GM12878 (cell line): ENCODE measurements at regions not wholly inside any gene's neighbourhood (a gene's known extent, or its start where the extent isn't known, plus 50 kb on each side); places are given as distances from the start of the nearest gene placed in this dataset.

Experiments
- ATAC-seq: fragments of 200-7000 bp; cut with Tn5 transposase; 3 replicates; pipeline ENCODE4 v1.9.1; 2020; ENCODE audit warnings: mild to moderate bottlenecking, moderate library complexity
- BruUV-seq: library from RNA; stranded (reverse); fragments of 400-500 nt; replicated peaks from 2 replicates; lab custom pipeline; 2021; lab: Mats Ljungman, UMichigan
- CTCF ChIA-PET: fragments of 300-600 bp; sonication (Branson Sonifier 250); formaldehyde crosslinking; extraction: SDS; loops from one replicate; lab custom pipeline; 2021; ENCODE audit warnings: inconsistent platforms; lab: Yijun Ruan, JAX
- POLR2A ChIA-PET: fragments of 350-600 bp; formaldehyde crosslinking; extraction: SDS; loops from one replicate; lab custom pipeline; 2021; ENCODE audit warnings: inconsistent platforms; lab: Charles Lee
- RAD21 ChIA-PET: fragments of 300-600 bp; sonication (Branson Sonifier 250); formaldehyde crosslinking; loops from one replicate; lab custom pipeline; 2023; ENCODE audit warnings: antibody characterized with exemption; ENCODE audit not compliant: unreplicated experiment; lab: Charles Lee
- SMC1A ChIA-PET: fragments of 300-600 bp; sonication (Branson Sonifier 250); formaldehyde crosslinking; loops from one replicate; lab custom pipeline; 2023; ENCODE audit not compliant: unreplicated experiment, uncharacterized antibody; lab: Charles Lee
- DNase-seq: peaks from one replicate; pipeline ENCODE4 v3.0.0-alpha.2; 2011; ENCODE audit warnings: low read depth, low spot score
- FAIRE-seq: peaks from 3 replicates; lab custom pipeline; 2011; peaks lifted over from hg19 to GRCh38; lab: Jason Lieb, UNC
- H2AFZ ChIP-seq: 2 replicates; pipeline ENCODE4 v1.6.0; 2011; ENCODE audit warnings: low read depth, low read length, control low read depth; ENCODE audit not compliant: control insufficient read depth
- H3K27ac ChIP-seq: 2 replicates; pipeline ENCODE4 v1.5.1; 2011; ENCODE audit warnings: control low read depth; ENCODE audit not compliant: control insufficient read depth, insufficient read depth
- H3K27me3 ChIP-seq, 2 experiments: replicated peaks in 1 of 2; 2 replicates each; pipeline versions ENCODE4 v1.6.0 to v1.6.1; 2011; ENCODE audit warnings: low read length in 1 of 2; ENCODE audit not compliant: control insufficient read depth in 2 of 2, insufficient read depth in 2 of 2
- H3K36me3 ChIP-seq, 2 experiments: 2 replicates each; pipeline ENCODE4 v1.5.1; 2011; ENCODE audit warnings: low read length in 1 of 2; ENCODE audit not compliant: control insufficient read depth in 2 of 2, insufficient read depth in 2 of 2
- H3K4me1 ChIP-seq: 2 replicates; pipeline ENCODE4 v1.6.1; 2011; ENCODE audit warnings: mild to moderate bottlenecking, low read length, moderate library complexity, mixed read lengths; ENCODE audit not compliant: control insufficient read depth, insufficient read depth
- H3K4me2 ChIP-seq: 2 replicates; pipeline ENCODE4 v1.6.0; 2011; ENCODE audit warnings: control low read depth; ENCODE audit not compliant: control insufficient read depth, insufficient read depth
- H3K4me3 ChIP-seq: fragments of 200-600 bp; sonication (generic); 2 replicates; pipeline ENCODE4 v1.5.1; 2016
- H3K79me2 ChIP-seq: 2 replicates; pipeline ENCODE4 v1.6.0; 2011; ENCODE audit warnings: low read length; ENCODE audit not compliant: control insufficient read depth, insufficient read depth
- H3K9ac ChIP-seq: 2 replicates; pipeline ENCODE4 v1.8.0; 2011; ENCODE audit warnings: low read length, control low read depth, mixed read lengths; ENCODE audit not compliant: control insufficient read depth, insufficient read depth
- H3K9me3 ChIP-seq: replicated peaks from 3 replicates; pipeline ENCODE4 v1.5.1; 2011; ENCODE audit warnings: mild to moderate bottlenecking, low read length; ENCODE audit not compliant: control insufficient read depth, insufficient read depth
- H4K20me1 ChIP-seq: 2 replicates; pipeline ENCODE4 v1.6.0; 2011; ENCODE audit not compliant: control insufficient read depth, insufficient read depth
- BCL3 ChIP-seq: IDR thresholded peaks from 2 replicates; pipeline ENCODE4 v1.6.1; 2011; ENCODE audit warnings: borderline replicate concordance, low read depth, mild to moderate bottlenecking, moderate library complexity, low read length; ENCODE audit not compliant: insufficient read depth, poor library complexity, severe bottlenecking
- CREB1 ChIP-seq: IDR thresholded peaks from 2 replicates; pipeline ENCODE4 v1.6.1; 2012; ENCODE audit warnings: low read depth, mild to moderate bottlenecking, inconsistent platforms
- EGR1 ChIP-seq, 2 experiments: IDR thresholded peaks; 1 replicate in 1 of 2; 2 replicates in 1 of 2; pipeline ENCODE4 v1.6.1; 2011 to 2012; ENCODE audit warnings: low read depth in 2 of 2, low read length in 2 of 2, borderline replicate concordance in 1 of 2, mild to moderate bottlenecking in 1 of 2, moderate library complexity in 1 of 2
- GATAD2B ChIP-seq: fragments of 450-650 bp; conservative IDR thresholded peaks from 2 replicates; pipeline ENCODE4 v1.6.1; 2017; ENCODE audit warnings: low read depth, mild to moderate bottlenecking, moderate library complexity
- HDAC6 ChIP-seq: fragments of 200-600 bp; sonication (generic); IDR thresholded peaks from one replicate; pipeline ENCODE4 v1.8.0; 2017; ENCODE audit warnings: antibody characterized with exemption; ENCODE audit not compliant: unreplicated experiment
- KDM1A ChIP-seq: fragments of 200-600 bp; sonication (generic); IDR thresholded peaks from 2 replicates; pipeline ENCODE4 v1.6.1; 2016; ENCODE audit warnings: borderline replicate concordance
- KLF5 ChIP-seq: fragments of 450-650 bp; IDR thresholded peaks from 2 replicates; pipeline ENCODE4 v1.6.1; 2014; ENCODE audit warnings: mild to moderate bottlenecking; ENCODE audit not compliant: partially characterized antibody
- MEF2B ChIP-seq: fragments of 450-650 bp; IDR thresholded peaks from 2 replicates; pipeline ENCODE4 v1.6.1; 2018; ENCODE audit warnings: mild to moderate bottlenecking, moderate library complexity; ENCODE audit not compliant: partially characterized antibody, poor library complexity, severe bottlenecking
- SIX5 ChIP-seq: IDR thresholded peaks from 2 replicates; pipeline ENCODE4 v1.6.1; 2011; ENCODE audit warnings: mild to moderate bottlenecking, low read depth, low read length, moderate library complexity; ENCODE audit not compliant: severe bottlenecking
- SPI1 ChIP-seq: IDR thresholded peaks from 2 replicates; pipeline ENCODE4 v1.6.1; 2011; ENCODE audit warnings: low read depth, mild to moderate bottlenecking, low read length, moderate library complexity, borderline replicate concordance; ENCODE audit not compliant: insufficient read depth
- WGBS: methylation state at CpG from one replicate; pipeline ENCODE4 v1.1.6; 2016; ENCODE audit warnings: low lambda C conversion rate; ENCODE audit not compliant: insufficient replicate concordance, insufficient coverage; ENCODE audit errors: missing lambda C conversion rate; 5-methylcytosine and 5-hydroxymethylcytosine counted together
- in situ Hi-C: fragments of 300-500 bp; cut with MboI; formaldehyde crosslinking; loops from 9 replicates; pipeline ENCODE4 v1.14.3; 2018; ENCODE audit warnings: mixed read lengths
- intact Hi-C: fragments of 100-400 bp; cut with micrococcal nuclease; formaldehyde crosslinking; loops from one replicate; pipeline ENCODE4 v1.14.2; 2022; ENCODE audit not compliant: unreplicated experiment
- TF ChIP-seq, protein P1 (sequence below): IDR thresholded peaks from 2 replicates; pipeline ENCODE4 v1.6.1; 2012; ENCODE audit warnings: mild to moderate bottlenecking, low read depth, low read length
- TF ChIP-seq, protein P2 (sequence below): fragments of 450-650 bp; IDR thresholded peaks from 2 replicates; pipeline ENCODE4 v1.6.1; 2016; ENCODE audit warnings: mild to moderate bottlenecking

- H3K27me3 ChIP-seq = no peaks in the 10 kb centered on the region
- no peak for ATAC-seq
- TF ChIP-seq MEF2B (no peak), GATAD2B (no peak), HDAC6 (no peak), KDM1A (no peak)
- H3K27ac ChIP-seq = no peak overlapping the region
- in situ Hi-C loops = no loop called here
- BruUV-seq = no TSS peak
- CTCF ChIA-PET = interaction anchor here (1.5 kb wide), 1 partner anchor 8 kb away, joined by 6 read pairs; no protein-coding TSS in a partner anchor
- SMC1A ChIA-PET = no interaction called here
- POLR2A ChIA-PET = no interaction called here
- no peaks in the 10 kb centered on the region; the same call in 2 of the 3 replicates for H3K9me3 ChIP-seq
- H2AFZ ChIP-seq = no peak overlapping the region
- H3K4me2 ChIP-seq = no peak overlapping the region
- 20% methylated on average over 1 of the region's 1 CpG for WGBS
- H3K4me3 ChIP-seq = no peak overlapping the region
- DNase-seq = no peak
- no peaks in the 10 kb centered on the region for H3K4me1 ChIP-seq
- FAIRE-seq = no peak
- H3K9ac ChIP-seq = no peak overlapping the region
- RAD21 ChIA-PET = no interaction called here
- intact Hi-C loops = no loop called here
- no peaks in the 10 kb centered on the region for H3K36me3 ChIP-seq
- no peaks in the 10 kb centered on the region for H4K20me1 ChIP-seq
- no peaks in the 10 kb centered on the region for H3K79me2 ChIP-seq
Measured at GRCh38 chr5:33308586-33308985, 132.2 kb upstream of the TARS1 start.

DNA sequence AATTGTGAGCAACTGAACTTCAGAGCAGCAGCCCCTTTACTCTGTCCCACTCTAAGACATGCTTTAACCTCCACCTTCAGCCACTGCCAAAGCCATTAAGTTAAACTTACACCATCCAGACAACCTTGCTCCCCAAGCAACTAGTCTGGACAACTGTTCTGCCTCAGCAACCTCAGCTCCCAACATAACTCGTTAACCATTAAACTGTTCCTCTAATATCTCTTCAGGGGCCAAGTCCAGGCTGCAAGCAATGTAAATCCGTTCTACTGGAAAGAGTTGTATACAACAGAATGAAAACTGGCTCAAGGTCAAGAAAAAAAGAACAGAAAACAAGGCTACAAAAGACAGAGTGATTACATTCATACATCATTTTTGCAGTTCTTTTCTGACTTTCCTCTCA lies 131.7 kb upstream of the TARS1 start:
- ChIA-PET SMC1A (no interaction called here), CTCF (interaction anchor here (1.5 kb wide), 1 partner anchor 9 kb away, joined by 6 read pairs; no protein-coding TSS in a partner anchor), RAD21 (no interaction called here), POLR2A (no interaction called here)
- BruUV-seq = no TSS peak
- no peaks in the 10 kb centered on the region for H3K36me3 ChIP-seq
- DNase-seq (no peak), ATAC-seq (no peak), FAIRE-seq (no peak)
- no peaks in the 10 kb centered on the region for H3K27me3 ChIP-seq
- no peak overlapping the region for H3K4me3 ChIP-seq
- H4K20me1 ChIP-seq = no peaks in the 10 kb centered on the region
- no peaks in the 10 kb centered on the region for H3K4me1 ChIP-seq
- no peaks in the 10 kb centered on the region; the same call in 2 of the 3 replicates for H3K9me3 ChIP-seq
- H3K4me2 ChIP-seq = no peak overlapping the region
- H3K27ac ChIP-seq = no peak overlapping the region
- 21% methylated on average over 2 of the region's 2 CpGs for WGBS
- no peaks in the 10 kb centered on the region for H3K79me2 ChIP-seq
- intact Hi-C loops = no loop called here
- in situ Hi-C loops = no loop called here
- H2AFZ ChIP-seq = no peak overlapping the region
- no peak overlapping the region for H3K9ac ChIP-seq
- TF ChIP-seq SIX5 (no peak), EGR1 (IDR thresholded peaks at IDR 0.05; ENCODE audit: borderline replicate concordance in 1 of 2, low read depth in 2 of 2, low read length in 2 of 2) (no peak), KLF5 (no peak), BCL3 (no peak), SPI1 (no peak), CREB1 (no peak)
- TF ChIP-seq, protein P1, sequence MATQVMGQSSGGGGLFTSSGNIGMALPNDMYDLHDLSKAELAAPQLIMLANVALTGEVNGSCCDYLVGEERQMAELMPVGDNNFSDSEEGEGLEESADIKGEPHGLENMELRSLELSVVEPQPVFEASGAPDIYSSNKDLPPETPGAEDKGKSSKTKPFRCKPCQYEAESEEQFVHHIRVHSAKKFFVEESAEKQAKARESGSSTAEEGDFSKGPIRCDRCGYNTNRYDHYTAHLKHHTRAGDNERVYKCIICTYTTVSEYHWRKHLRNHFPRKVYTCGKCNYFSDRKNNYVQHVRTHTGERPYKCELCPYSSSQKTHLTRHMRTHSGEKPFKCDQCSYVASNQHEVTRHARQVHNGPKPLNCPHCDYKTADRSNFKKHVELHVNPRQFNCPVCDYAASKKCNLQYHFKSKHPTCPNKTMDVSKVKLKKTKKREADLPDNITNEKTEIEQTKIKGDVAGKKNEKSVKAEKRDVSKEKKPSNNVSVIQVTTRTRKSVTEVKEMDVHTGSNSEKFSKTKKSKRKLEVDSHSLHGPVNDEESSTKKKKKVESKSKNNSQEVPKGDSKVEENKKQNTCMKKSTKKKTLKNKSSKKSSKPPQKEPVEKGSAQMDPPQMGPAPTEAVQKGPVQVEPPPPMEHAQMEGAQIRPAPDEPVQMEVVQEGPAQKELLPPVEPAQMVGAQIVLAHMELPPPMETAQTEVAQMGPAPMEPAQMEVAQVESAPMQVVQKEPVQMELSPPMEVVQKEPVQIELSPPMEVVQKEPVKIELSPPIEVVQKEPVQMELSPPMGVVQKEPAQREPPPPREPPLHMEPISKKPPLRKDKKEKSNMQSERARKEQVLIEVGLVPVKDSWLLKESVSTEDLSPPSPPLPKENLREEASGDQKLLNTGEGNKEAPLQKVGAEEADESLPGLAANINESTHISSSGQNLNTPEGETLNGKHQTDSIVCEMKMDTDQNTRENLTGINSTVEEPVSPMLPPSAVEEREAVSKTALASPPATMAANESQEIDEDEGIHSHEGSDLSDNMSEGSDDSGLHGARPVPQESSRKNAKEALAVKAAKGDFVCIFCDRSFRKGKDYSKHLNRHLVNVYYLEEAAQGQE = no peak
- TF ChIP-seq, protein P2, sequence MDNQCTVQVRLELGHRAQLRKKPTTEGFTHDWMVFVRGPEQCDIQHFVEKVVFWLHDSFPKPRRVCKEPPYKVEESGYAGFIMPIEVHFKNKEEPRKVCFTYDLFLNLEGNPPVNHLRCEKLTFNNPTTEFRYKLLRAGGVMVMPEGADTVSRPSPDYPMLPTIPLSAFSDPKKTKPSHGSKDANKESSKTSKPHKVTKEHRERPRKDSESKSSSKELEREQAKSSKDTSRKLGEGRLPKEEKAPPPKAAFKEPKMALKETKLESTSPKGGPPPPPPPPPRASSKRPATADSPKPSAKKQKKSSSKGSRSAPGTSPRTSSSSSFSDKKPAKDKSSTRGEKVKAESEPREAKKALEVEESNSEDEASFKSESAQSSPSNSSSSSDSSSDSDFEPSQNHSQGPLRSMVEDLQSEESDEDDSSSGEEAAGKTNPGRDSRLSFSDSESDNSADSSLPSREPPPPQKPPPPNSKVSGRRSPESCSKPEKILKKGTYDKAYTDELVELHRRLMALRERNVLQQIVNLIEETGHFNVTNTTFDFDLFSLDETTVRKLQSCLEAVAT = no peak
